Omental fat pad (tissue), 3 donors: ENCODE measurements at regions not wholly inside any gene's neighbourhood (a gene's known extent, or its start where the extent isn't known, plus 50 kb on each side); places are given as distances from the start of the nearest gene placed in this dataset.

Source experiments
- ATAC-seq: fragments of 150-250 bp; one replicate; pipeline ENCODE4 v1.9.1; 2016; ENCODE audit warnings: mild to moderate bottlenecking, moderate library complexity; ENCODE audit not compliant: low FRiP score
- DNase-seq: peaks from one replicate; pipeline ENCODE4 v3.0.0-alpha.2; 2019; ENCODE audit warnings: low spot score
- CTCF ChIP-seq, 3 donors: fragments of 450-650 bp; IDR thresholded peaks; one replicate each; pipeline ENCODE4 v1.5.1; 2016 to 2017; ENCODE audit warnings: antibody characterized with exemption in 3 of 3, mild to moderate bottlenecking in 3 of 3, moderate library complexity in 2 of 3

DNA sequence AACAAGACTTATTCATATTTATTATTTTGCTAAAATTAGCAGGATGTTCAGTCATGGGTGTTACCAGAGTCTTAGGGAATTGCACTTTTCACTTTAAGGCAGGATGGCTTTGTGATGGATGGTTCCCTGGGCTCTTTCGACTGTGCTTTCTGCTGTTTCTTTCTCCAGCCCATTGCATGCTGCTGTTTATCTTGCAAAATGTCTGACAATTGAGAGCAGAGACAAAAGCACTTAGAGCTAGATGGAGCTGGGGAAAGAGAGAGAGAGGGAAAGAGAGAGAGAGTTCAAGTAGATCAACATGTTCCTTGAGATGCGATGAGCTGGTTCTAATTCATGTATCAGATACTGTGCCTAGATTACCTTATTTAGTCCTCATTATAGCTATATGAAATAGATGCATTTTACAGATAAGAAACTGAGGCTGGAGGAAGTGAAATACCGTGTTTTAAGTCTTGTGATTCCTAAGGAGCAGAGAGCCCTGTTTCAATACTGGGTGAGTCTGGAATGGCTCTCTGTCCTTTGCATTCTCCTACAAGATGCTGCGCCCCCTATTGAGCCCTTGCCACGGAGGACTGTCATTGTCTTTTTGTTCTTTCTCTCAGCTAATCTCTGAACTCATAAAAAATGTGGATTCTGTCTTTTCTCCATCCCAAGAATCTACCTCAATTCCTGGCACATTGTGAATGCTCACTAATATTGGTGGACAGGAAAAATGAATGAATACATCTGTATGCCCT lies 227.9 kb downstream of the ALG10B start:
- no peak for TF ChIP-seq CTCF (IDR thresholded peaks at IDR 0.05)
- DNase-seq: no peak
- ATAC-seq: no peak

GRCh38 chr12:38547586-38547985 lies 231.0 kb downstream of the ALG10B start:
- no peak for DNase-seq
- no peak for TF ChIP-seq CTCF (IDR thresholded peaks at IDR 0.05)
- no peak for ATAC-seq

DNA sequence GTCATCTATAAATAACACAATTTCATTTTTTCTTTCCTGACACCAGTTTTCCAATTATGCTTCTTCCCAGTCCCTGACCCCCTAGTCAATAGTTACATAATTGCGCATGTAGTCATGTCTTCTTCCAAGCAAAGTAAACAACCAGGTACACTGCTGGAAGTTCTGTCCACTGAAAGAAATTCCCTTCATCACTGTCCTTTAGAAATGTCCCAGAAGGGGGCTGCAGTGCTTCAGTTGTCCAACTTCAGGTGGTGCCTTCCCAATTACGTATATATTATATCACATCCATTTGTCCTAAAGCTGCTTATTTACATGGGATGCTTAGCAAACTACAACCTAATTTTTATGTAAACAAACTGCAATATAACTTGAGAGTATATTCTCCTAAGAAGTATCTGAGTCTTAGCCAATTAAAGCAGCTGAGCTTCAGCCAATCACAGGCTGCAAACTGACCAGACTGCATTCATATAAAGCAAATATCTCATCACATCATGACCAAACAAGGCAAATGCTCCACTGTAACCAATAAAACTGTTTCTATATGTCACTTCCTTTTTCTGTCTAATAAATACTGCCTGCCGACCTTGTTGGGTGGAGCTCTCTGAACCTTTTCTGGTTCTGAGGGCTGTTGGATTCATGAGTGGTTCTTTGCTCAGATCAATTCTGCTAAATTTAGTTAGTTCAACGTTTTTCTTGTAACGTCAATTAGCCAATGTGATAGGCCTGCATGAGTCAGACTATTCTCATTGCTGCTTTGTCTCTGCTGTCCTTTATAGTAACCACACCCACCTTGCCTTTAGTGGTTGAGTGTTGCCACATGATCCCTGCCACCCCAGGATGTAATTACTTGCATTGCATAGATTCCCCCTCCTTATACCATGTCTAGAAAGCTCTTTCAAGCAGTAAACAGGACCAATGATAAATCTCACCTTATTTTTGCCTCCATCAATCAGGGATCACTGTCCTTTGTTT lies 239.3 kb downstream of the ALG10B start:
- DNase-seq: no peak
- no peak for ATAC-seq
- TF ChIP-seq CTCF (IDR thresholded peaks at IDR 0.05): no peak

- TF ChIP-seq CTCF (IDR thresholded peaks at IDR 0.05): no peak
- DNase-seq (no peak), ATAC-seq (no peak)
Measured at GRCh38 chr12:38556647-38557046, 240.1 kb downstream of the ALG10B start.

DNA sequence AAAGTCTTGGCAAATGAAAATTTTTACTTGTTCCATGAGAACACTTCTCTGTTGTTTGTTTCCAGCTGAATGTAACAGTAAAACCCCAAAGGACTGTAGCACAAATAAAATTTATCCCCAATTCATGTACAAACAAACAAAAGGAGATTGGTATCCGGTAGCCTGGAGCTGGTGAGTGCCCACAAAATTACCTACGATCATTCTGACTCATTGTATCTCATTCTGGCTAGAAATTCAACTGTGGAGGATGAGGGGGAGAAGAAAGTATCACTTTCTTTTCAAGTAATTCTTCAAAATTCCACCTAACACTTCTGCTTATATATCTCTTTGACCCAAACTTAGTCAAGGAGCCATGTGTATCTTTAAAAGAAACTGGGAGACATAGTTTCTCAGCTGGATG lies 268.5 kb downstream of the ALG10B start:
- no peak for TF ChIP-seq CTCF (IDR thresholded peaks at IDR 0.05)
- no peak for ATAC-seq
- DNase-seq: no peak

- ATAC-seq: peak; percentile 64
- no peak for TF ChIP-seq CTCF (IDR thresholded peaks at IDR 0.05)
Measured at GRCh38 chr12:38586789-38587188, 270.2 kb downstream of the ALG10B start.

More at GRCh38 chr12:38586789-38587188, 270.2 kb downstream of the ALG10B start:
- DNase-seq: no peak
